ENCODE measurements at regions not wholly inside any gene's neighbourhood (a gene's known extent, or its start where the extent isn't known, plus 50 kb on each side); places are given as distances from the start of the nearest gene placed in this dataset.

- no peak for DNase-seq
Observed at GRCh38 chr2:147097747-147098146, 747.1 kb upstream of the ACVR2A start.

- no peak for DNase-seq
Observed at GRCh38 chr2:147096671-147097070, 748.2 kb upstream of the ACVR2A start.

DNA sequence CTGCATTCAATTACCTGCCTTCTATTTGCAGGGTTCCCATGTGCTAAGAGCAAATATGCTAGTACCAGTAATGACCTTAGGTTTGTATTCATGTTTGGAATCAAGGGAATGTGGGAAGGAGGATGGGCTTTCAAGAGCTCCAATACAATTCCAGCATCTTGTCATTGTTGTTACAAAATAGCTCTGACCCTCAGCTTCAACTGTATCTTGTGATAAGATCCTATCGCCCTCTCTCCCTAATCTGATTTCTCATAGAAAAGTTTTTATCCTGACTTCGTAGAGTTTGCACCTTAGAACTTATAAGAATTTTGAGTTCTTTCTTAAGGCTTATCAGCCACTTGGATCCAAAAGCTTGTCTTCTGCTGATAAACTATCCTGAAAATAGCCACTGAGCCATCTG is 749.5 kb upstream of the ACVR2A start:
- no peak for DNase-seq

GRCh38 chr2:147094077-147094476 is 750.8 kb upstream of the ACVR2A start:
- DNase-seq = no peak

GRCh38 chr2:147092266-147092665 is 752.6 kb upstream of the ACVR2A start:
- no peak for DNase-seq

- DNase-seq = no peak
Observed at GRCh38 chr2:147091448-147091847, 753.4 kb upstream of the ACVR2A start.

GRCh38 chr2:147088871-147089270 is 756.0 kb upstream of the ACVR2A start:
- no peak for DNase-seq

- DNase-seq = no peak
Observed at GRCh38 chr2:147086715-147087114, 758.1 kb upstream of the ACVR2A start.

DNA sequence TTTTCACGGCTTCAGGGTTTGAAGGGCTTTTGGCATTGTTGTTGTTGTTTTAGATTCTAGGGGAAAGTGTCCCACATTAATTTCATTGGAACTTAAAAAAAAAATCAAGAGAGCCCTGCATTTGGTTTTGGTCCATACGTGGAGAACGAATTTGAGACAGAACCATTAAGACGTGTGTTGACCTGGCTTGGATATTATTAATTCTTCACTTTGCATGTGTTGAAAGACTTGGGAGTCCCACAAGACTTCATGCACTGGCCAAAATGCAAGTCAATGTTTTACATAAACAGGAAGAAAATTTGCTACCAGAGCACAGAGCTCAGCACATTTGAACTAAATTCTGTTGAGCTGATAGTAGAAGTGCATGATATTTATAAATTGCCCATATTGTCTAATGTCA is 761.2 kb upstream of the ACVR2A start:
- DNase-seq = no peak

- peak; percentile 49 for DNase-seq
Observed at GRCh38 chr2:147082850-147083522, 761.8 kb upstream of the ACVR2A start.

DNA sequence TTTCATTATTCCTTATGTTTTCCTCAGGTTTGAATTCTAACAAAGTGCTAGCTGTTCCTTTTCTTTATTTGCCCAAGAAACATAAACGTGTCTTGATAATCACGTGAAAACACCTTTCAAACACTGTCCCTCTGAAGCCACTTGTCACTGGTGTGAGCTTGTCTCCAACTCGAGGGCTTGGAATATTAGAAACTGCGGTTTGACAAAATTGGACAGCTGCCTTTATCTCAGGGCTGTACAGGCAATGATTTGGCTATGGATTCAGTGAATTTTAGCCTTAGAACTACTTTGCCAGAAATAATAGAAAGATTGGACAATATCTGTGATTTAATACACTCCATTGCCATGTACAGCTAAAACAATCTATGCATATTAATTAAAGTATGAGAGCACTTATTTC is 763.0 kb upstream of the ACVR2A start:
- DNase-seq = no peak

DNA sequence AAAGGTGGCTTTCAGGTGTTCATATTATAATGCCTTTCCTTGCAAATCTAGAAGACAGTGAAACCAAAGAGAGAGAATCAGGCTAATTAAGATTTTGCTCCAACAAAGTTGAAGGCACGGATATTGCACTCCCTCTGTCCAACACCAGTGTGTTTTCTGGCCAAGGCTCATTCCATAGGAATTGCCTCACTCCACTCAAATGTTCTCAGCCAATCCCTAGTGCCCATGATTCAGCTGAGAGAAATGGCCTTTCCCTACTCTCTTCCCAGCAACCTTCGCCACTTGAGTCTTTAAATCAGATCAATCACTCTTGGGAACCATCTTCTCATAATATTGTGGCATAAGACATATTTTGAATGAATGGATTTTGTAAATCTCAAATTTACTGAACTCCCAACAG is 768.2 kb upstream of the ACVR2A start:
- DNase-seq = no peak

GRCh38 chr2:147068071-147068470 is 776.8 kb upstream of the ACVR2A start:
- DNase-seq = no peak

DNA sequence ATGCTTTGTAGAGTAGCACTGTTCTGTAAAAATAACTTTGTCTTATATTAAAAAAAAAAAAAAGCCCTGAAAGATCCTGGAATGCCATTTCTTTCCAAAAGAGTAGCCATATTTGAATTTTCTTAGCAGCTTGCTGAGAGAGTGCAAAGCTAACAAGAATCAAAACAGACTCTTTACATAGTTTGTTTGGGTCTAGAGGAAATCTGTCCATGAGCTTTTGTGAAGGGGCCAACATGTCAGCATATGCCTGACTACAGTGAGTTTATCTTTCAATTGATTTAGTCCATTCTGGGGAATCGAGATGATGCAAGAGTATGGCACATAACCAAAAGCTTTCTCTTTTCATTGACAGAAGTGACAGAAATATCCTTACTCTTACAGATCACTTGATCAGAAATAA is 777.7 kb upstream of the ACVR2A start:
- no peak for DNase-seq

GRCh38 chr2:147062073-147062472 is 782.8 kb upstream of the ACVR2A start:
- DNase-seq = no peak

DNA sequence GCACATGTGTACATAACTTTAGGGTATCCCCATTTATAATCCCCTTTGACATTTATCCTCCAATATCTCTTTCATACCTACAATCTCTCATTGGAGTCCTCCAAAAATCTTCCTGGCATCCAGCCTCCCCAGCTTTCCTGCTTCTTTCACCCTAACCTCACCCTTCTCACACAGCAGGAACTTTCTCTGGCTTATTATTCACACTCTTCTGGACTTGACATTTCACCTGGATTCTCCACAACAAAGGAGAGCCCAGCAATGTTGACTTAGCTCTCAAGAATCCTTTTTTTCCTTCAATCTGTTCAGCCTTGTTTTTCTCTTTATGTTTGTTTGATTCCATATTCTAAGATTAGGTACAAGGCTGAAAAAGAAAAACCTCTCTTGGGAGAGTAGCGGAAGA is 783.6 kb upstream of the ACVR2A start:
- DNase-seq = no peak

GRCh38 chr2:147057892-147058490 is 786.8 kb upstream of the ACVR2A start:
- no peak for DNase-seq

DNA sequence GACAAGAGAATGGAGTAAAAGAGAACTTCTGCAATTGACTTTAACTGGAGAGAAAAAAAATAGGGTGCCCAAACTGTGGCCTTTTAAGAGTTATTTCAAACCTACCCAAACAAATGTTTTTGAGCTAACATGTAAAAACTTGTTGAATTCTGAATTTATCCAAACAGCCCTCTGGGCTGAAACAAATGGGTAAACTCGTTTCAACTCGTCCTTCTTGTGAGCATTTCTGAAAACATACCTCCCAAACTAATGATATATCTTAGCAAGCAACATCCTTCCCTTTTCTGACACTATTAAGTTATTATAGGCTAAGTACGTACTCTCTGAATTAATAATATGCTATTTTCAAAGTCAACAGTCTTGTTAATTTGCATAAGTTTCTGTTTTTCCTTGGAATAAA is 793.0 kb upstream of the ACVR2A start:
- no peak for DNase-seq

GRCh38 chr2:147051248-147051647 is 793.6 kb upstream of the ACVR2A start:
- DNase-seq = no peak

DNA sequence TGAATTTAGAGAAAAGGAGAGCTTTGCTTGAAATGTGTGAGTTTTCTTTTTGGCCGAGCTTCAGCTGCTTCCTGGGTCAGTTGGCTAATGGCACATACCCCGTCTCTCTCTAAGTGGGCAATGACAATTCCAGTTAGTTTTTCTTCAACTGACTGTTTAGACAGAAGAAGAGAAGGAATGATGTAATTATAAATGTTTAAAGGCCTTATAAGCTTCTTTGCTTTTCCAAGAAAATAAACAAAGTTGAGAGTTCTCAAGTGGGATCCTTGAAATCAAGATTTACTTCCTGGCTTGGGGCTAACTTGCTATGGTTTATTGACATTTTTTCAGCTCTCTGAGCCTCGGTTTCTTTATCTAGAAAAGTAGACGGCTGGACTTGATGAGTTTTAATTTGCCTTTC is 794.9 kb upstream of the ACVR2A start:
- no peak for DNase-seq

GRCh38 chr2:147046473-147046872 is 798.4 kb upstream of the ACVR2A start:
- DNase-seq = no peak

GRCh38 chr2:147045113-147045512 is 799.7 kb upstream of the ACVR2A start:
- peak; percentile 62 for DNase-seq

DNA sequence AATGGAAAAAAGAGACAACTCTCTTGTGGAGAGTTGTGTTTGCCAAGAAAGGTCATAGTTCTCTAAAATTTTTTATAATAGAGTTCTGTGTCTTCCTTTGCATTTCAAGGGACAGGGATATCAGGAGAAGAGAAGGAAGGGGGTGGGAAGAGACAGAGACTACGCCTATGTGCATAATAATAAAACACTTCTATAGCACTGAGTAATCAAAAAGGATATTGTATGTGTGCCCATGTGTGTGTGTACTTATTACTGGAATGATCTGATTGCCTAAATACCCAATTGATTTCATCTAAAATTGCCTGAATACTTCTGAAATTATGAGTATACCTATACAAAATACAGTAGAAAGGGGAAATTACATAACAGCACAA is 803.7 kb upstream of the ACVR2A start:
- no peak for DNase-seq

DNA sequence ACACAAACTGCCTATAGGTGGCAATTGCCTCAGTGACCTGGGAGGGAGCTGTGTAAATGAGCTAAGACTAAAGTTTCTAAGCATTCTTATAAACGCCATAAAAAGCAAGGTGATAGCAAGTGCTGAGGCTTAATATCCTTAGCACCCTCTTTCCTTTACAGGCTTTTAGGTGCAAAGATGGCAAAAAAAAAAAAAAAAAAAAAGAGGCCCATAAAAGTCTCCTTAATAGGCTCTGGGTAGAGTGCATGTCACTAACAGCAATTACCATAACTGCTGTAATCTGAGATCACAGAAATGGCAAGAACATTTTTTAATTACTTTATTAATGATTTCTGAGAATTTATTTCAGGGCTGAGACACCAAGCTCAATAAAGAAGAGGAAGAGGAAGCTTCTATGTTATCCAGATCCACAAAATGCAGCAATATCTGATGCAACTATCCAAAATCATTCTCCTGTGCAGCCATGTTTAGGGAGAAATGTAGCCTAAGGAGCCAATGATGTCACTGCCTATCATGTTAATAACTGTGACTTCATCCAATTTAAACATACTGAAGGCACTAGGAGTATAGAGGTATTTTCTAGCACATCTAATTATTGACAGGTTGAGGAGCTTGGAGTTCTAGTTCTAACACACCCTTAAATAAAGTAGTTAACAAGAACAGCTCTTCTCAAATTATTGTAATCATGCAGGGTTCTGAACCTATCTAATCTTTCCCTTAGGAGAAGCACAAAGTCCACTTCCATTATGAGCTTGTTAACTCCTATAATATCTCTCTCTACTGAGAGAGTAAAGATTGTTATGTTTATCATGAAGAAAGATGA is 804.3 kb upstream of the ACVR2A start:
- DNase-seq = no peak

All from NCI-H2029 (cell line).